Fibroblast of lung (primary cell): ENCODE measurements at regions not wholly inside any gene's neighbourhood (a gene's known extent, or its start where the extent isn't known, plus 50 kb on each side); places are given as distances from the start of the nearest gene placed in this dataset.

Experiments used
- DNase-seq, 2 donors: peaks; one replicate each; pipeline versions ENCODE4 v3.0.0 to v3.0.0-alpha.2; 2010; ENCODE audit warnings: low read depth in 2 of 2
- H2AFZ ChIP-seq: 2 replicates; pipeline ENCODE4 v1.5.1; 2012; ENCODE audit warnings: low read length, control low read depth, inconsistent platforms
- H3K27ac ChIP-seq: 2 replicates; pipeline ENCODE4 v1.5.1; 2011; ENCODE audit warnings: low read length, control low read depth; ENCODE audit not compliant: insufficient read depth
- H3K27me3 ChIP-seq: 2 replicates; pipeline ENCODE4 v1.5.1; 2011; ENCODE audit warnings: mild to moderate bottlenecking, low read length; ENCODE audit not compliant: control insufficient read depth, insufficient read depth
- H3K36me3 ChIP-seq: 2 replicates; pipeline ENCODE4 v1.5.1; 2011; ENCODE audit warnings: low read length; ENCODE audit not compliant: control insufficient read depth, insufficient read depth
- H3K4me1 ChIP-seq: 2 replicates; pipeline ENCODE4 v1.5.1; 2011; ENCODE audit warnings: low read length; ENCODE audit not compliant: control insufficient read depth, insufficient read depth; ENCODE audit errors: extremely low read depth
- H3K4me2 ChIP-seq: 2 replicates; pipeline ENCODE4 v1.5.1; 2011; ENCODE audit warnings: low read length, control low read depth; ENCODE audit not compliant: insufficient read depth; ENCODE audit errors: extremely low read depth
- H3K4me3 ChIP-seq, 4 experiments: fragments of 200-600 bp in 1 of 4; sonication (generic) in 1 of 4; replicated peaks in 1 of 4; 2 replicates each; pipeline ENCODE4 v1.5.1; 2011 to 2016; ENCODE audit warnings: low read length in 4 of 4, low read depth in 3 of 4, mild to moderate bottlenecking in 3 of 4, control low read depth in 2 of 4, inconsistent platforms in 1 of 4, mixed read lengths in 1 of 4; ENCODE audit not compliant: insufficient read depth in 1 of 4; ENCODE audit errors: control extremely low read depth in 1 of 4
- H3K79me2 ChIP-seq: 2 replicates; pipeline ENCODE4 v1.5.1; 2012; ENCODE audit warnings: mild to moderate bottlenecking, low read length, inconsistent platforms; ENCODE audit not compliant: control insufficient read depth, insufficient read depth
- H3K9ac ChIP-seq: 2 replicates; pipeline ENCODE4 v1.5.1; 2011; ENCODE audit warnings: mild to moderate bottlenecking, low read length, control low read depth; ENCODE audit not compliant: insufficient read depth
- H3K9me3 ChIP-seq: 2 replicates; pipeline ENCODE4 v1.5.1; 2012; ENCODE audit warnings: low read depth, low read length; ENCODE audit not compliant: control insufficient read depth, insufficient read depth
- H4K20me1 ChIP-seq: 2 replicates; pipeline ENCODE4 v1.5.1; 2011; ENCODE audit warnings: low read length; ENCODE audit not compliant: control insufficient read depth, insufficient read depth; ENCODE audit errors: extremely low read depth
- EZH2 ChIP-seq: IDR thresholded peaks from 2 replicates; pipeline ENCODE4 v1.5.1; 2012; ENCODE audit warnings: low read length, control low read depth, mild to moderate bottlenecking; ENCODE audit errors: missing control alignments
- TF ChIP-seq, protein P1 (sequence below), 2 donors: IDR thresholded peaks in 1 of 2; conservative IDR thresholded peaks in 1 of 2; 1 replicate in 1 of 2; 2 replicates in 1 of 2; pipeline ENCODE4 v1.5.1; 2011 to 2012; ENCODE audit warnings: low read length in 2 of 2, control low read depth in 1 of 2, inconsistent platforms in 1 of 2, low read depth in 1 of 2, mild to moderate bottlenecking in 1 of 2

DNA sequence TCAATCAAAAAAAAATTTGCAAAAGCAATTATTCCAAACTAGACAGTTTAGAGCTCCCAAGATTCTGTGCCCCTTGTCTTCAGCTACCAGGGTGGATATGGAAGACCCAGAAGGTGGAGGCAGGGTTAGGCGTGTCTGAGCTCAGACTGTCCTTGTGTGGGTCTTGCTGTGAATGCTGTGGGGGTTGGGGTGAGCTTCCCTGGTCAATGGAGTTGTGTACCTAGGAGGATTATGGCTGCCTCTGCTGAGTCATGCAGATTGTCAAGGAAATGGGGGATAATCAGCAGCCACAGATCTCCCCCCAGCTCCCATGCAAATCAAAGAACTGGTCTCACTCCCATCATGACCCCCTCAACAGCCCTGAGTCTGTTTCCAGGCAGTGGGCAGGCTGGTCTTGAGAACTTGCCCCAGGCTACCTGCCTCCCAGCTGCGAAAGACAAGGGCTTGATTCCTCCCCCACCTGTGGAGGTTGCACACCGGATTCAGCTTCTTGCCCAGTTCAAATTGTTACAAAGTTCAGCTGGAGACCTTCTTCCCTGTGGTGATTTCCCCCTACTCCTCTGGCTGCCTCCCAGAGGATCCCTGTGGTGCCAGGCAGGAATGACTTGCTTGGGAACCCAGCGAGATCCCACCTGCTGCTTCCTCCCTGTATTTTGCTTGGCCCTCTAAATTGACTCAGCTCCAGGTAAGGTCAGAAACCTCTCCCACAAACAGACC lies 77.0 kb downstream of the RAD51AP2 start:
- no peaks in the 10 kb centered on the region for H3K27me3 ChIP-seq
- no peak for TF ChIP-seq EZH2
- TF ChIP-seq, protein P1, sequence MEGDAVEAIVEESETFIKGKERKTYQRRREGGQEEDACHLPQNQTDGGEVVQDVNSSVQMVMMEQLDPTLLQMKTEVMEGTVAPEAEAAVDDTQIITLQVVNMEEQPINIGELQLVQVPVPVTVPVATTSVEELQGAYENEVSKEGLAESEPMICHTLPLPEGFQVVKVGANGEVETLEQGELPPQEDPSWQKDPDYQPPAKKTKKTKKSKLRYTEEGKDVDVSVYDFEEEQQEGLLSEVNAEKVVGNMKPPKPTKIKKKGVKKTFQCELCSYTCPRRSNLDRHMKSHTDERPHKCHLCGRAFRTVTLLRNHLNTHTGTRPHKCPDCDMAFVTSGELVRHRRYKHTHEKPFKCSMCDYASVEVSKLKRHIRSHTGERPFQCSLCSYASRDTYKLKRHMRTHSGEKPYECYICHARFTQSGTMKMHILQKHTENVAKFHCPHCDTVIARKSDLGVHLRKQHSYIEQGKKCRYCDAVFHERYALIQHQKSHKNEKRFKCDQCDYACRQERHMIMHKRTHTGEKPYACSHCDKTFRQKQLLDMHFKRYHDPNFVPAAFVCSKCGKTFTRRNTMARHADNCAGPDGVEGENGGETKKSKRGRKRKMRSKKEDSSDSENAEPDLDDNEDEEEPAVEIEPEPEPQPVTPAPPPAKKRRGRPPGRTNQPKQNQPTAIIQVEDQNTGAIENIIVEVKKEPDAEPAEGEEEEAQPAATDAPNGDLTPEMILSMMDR (conservative IDR thresholded peaks at IDR 0.05 in 1 of 2, IDR thresholded peaks at IDR 0.05 in 1 of 2; ENCODE audit: low read depth in 1 of 2, low read length in 2 of 2): no peak
- no peaks in the 10 kb centered on the region for H3K79me2 ChIP-seq
- no peak overlapping the region for H3K4me3 ChIP-seq
- H2AFZ ChIP-seq: no peak overlapping the region
- H3K9ac ChIP-seq: no peak overlapping the region
- no peaks in the 10 kb centered on the region for H4K20me1 ChIP-seq
- no peaks in the 10 kb centered on the region for H3K4me1 ChIP-seq
- H3K4me2 ChIP-seq: no peak overlapping the region
- no peaks in the 10 kb centered on the region for H3K36me3 ChIP-seq
- H3K27ac ChIP-seq: no peak overlapping the region
- no peaks in the 10 kb centered on the region for H3K9me3 ChIP-seq
- DNase-seq: peak in 1 of 2 donors; percentile 52

DNA sequence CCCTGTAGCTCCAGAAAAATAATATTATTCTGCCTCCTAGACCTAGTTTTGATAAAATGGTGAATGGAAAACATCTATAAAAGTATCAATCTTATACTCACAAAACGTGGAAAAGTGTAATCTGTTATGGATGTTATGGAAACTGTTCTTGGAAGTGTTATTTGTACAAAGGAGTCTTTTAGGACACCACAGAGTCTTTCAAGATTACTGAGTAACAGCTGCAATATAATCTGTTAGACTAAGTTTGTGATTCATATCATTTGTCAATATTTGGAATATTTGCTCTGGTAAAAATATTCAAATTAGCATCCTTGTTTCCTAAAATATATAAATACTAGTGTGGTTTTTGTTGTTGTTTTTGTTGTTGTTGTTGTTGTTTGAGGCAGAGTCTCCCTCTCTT lies 87.9 kb downstream of the RAD51AP2 start:
- Histone ChIP-seq H3K9me3 (no peaks in the 10 kb centered on the region), H3K27ac (no peak overlapping the region), H4K20me1 (no peaks in the 10 kb centered on the region), H3K4me1 (no peaks in the 10 kb centered on the region), H3K27me3 (no peaks in the 10 kb centered on the region), H2AFZ (no peak overlapping the region), H3K36me3 (no peaks in the 10 kb centered on the region), H3K79me2 (no peaks in the 10 kb centered on the region), H3K4me3 (no peak overlapping the region), H3K9ac (no peak overlapping the region), H3K4me2 (no peak overlapping the region)
- no peak for TF ChIP-seq EZH2
- TF ChIP-seq, protein P1 (conservative IDR thresholded peaks at IDR 0.05 in 1 of 2, IDR thresholded peaks at IDR 0.05 in 1 of 2; ENCODE audit: low read depth in 1 of 2, low read length in 2 of 2): no peak
- DNase-seq: no peak

DNA sequence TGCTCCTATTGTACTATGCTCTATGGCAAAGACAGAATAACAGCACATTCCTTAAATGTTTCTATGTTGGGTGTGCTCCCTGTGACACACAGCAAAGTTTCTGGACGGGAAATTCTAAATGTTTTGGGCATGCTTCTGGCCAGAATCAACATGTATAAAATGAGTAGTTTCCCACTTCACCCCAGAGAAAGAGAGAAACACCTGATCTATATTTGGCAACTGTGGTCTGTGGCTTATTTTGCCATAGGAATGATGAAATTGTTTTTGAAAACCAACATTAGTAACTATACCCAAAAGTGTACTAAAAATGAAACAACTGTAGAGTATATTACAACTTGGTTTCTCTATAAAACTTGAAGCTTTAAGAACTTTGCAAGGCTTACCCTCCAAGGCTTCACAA lies 89.1 kb downstream of the RAD51AP2 start:
- no peaks in the 10 kb centered on the region for H3K4me1 ChIP-seq
- peak; percentile 9 to 88 for DNase-seq
- H3K9ac ChIP-seq: no peak overlapping the region
- H3K27me3 ChIP-seq: no peaks in the 10 kb centered on the region
- no peaks in the 10 kb centered on the region for H3K9me3 ChIP-seq
- no peaks in the 10 kb centered on the region for H3K79me2 ChIP-seq
- H3K36me3 ChIP-seq: no peaks in the 10 kb centered on the region
- no peak overlapping the region for H3K4me3 ChIP-seq
- no peak overlapping the region for H3K27ac ChIP-seq
- no peak overlapping the region for H3K4me2 ChIP-seq
- no peak overlapping the region for H2AFZ ChIP-seq
- no peak for TF ChIP-seq EZH2
- TF ChIP-seq, protein P1 (conservative IDR thresholded peaks at IDR 0.05 in 1 of 2, IDR thresholded peaks at IDR 0.05 in 1 of 2; ENCODE audit: low read depth in 1 of 2, low read length in 2 of 2): no peak
- H4K20me1 ChIP-seq: no peaks in the 10 kb centered on the region
